H1 (cell line): ENCODE measurements at regions not wholly inside any gene's neighbourhood (a gene's known extent, or its start where the extent isn't known, plus 50 kb on each side); places are given as distances from the start of the nearest gene placed in this dataset.

ENCODE experiments used
- ATF3 ChIP-seq: IDR thresholded peaks from 2 replicates; pipeline ENCODE4 v1.6.1; 2011; ENCODE audit warnings: low read depth, mild to moderate bottlenecking, low read length; ENCODE audit not compliant: insufficient read depth

GRCh38 chrX:148290931-148291330 lies 209.5 kb upstream of the AFF2 start (continued):
- TF ChIP-seq ATF3, result no peak
- TF ChIP-seq, all 59 proteins: peak for 0
